GM10266 (cell line): ENCODE measurements at regions not wholly inside any gene's neighbourhood (a gene's known extent, or its start where the extent isn't known, plus 50 kb on each side); places are given as distances from the start of the nearest gene placed in this dataset.
"Not testable (repeated sequence)": the region's sequence is repeated elsewhere in the genome, so short reads cannot be mapped to it uniquely, and the experiment has no call there.

Experiments used
- DNase-seq: peaks from one replicate; pipeline ENCODE4 v3.0.0; 2012; ENCODE audit errors: extremely low spot score
- TF ChIP-seq, protein P1 (sequence below): IDR thresholded peaks from 2 replicates; pipeline ENCODE4 v1.5.1; 2012; ENCODE audit warnings: mild to moderate bottlenecking, low read depth; ENCODE audit not compliant: control insufficient read depth, insufficient read depth; ENCODE audit errors: missing control alignments

DNA sequence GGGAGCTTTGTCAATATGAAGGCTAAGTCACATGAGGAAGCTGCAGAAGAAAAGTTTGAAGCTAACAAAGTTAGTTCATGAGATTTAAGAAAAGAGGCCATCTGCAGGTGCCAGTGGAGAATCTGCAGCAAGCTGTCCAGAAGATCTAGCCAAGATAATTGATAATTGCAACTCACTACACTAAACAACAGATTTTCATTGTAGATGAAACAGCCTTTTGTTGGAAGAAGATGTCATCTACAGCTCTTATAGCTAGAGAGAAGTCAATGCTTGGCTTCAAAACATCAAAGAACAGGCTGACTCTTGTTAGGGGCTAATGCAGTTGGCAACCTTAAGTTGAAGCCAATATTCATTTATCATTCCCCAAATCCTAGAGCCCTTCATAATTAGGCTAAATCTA, 83.7 kb downstream of the RIN2 start:
- TF ChIP-seq, protein P1, sequence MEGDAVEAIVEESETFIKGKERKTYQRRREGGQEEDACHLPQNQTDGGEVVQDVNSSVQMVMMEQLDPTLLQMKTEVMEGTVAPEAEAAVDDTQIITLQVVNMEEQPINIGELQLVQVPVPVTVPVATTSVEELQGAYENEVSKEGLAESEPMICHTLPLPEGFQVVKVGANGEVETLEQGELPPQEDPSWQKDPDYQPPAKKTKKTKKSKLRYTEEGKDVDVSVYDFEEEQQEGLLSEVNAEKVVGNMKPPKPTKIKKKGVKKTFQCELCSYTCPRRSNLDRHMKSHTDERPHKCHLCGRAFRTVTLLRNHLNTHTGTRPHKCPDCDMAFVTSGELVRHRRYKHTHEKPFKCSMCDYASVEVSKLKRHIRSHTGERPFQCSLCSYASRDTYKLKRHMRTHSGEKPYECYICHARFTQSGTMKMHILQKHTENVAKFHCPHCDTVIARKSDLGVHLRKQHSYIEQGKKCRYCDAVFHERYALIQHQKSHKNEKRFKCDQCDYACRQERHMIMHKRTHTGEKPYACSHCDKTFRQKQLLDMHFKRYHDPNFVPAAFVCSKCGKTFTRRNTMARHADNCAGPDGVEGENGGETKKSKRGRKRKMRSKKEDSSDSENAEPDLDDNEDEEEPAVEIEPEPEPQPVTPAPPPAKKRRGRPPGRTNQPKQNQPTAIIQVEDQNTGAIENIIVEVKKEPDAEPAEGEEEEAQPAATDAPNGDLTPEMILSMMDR, result no peak
- DNase-seq, result no peak

DNA sequence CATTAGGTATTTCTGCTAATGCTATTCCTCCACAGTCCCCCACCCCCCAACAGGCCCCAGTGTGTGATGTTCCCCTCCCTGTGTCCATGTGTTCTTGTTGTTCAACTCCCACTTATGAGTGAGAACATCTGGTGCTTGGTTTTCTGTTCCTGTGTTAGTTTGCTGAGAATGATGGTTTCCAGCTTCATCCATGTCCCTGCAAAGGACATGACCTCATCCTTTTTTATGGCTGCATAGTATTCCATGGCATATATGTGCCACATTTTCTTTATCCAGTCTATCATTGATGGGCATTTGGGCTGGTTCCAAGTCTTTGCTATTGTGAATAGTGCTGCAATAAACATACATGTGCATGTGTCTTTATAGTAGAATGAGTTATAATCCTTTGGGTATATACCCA, 86.8 kb downstream of the RIN2 start:
- not testable (repeated sequence) for DNase-seq

DNA sequence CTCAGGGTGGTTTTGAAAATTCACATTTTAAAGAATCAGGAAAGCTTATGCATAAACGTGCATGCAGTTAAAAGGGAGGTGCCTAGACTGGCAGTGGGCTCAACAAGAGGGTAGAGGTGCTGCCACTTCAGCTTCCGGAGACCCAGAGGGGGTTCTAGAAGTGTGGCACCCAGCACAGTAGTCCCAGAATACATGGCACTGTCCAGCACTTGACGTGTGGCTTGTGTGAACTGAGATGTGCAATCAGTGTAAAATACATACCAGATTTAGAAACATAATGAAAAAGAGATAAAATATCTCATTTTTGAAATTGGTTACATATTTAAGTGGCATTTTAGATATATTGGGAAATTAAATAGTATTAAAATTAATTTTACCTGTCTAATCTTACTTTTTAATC, 89.3 kb downstream of the RIN2 start:
- no peak for DNase-seq
- TF ChIP-seq, protein P1, result no peak

DNA sequence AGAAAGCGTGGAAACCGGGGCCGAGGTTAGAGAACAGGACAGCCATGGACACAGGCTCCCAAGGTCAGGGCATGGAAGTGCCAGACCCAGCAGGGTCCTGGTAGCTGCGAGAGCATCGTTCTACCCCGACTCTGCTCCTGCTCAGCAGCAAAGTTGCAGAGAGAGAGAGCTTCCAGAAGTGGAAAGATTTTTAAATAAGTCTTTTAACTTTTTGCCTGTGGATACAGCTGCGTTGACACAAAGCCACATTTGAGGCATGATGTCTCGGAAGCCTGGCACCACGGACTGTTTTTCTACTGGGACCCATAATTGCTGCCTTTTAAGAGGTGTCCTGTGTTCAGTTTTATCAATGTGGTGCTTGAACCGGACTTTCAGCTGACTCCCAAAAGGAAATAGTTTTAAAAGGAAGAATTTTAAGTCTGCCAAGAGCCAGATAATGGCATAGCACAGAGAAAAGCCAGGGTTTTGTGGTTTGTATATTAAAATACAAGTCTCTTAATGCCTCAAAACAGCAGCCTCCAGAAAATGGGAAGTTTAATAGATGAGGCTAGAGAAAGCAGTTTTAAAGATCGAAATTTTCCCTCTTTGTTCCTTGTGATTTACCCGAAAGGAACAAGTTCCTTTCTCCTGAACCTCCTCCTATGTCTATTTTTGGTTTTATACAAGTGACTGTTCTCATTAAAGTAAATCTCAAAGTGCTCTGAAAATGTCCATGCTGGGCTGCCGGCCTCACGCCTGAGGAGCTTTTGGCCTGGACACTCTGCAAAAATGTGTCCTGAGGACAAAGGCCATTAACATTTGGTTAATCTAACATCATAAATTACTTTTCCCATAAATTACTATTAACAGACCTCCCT, 91.5 kb downstream of the RIN2 start:
- TF ChIP-seq, protein P1, result no peak
- no peak for DNase-seq

DNA sequence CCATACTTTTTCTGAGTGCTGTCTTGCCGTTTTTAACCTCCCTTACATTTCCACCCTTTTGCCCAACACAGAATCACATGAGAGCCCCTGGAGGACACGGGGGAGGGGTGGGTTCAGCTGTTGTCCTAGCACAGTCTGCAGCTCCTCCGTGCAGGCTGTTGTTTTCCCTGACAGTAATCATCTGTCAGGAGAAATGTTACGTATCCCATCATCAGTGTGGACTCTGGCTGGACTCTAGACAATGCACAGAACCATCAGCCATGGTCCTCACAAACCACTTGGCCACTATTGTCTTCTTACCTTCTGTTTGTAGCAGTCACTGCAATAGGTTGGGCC, 92.1 kb downstream of the RIN2 start:
- TF ChIP-seq, protein P1, result no peak
- DNase-seq, result no peak

DNA sequence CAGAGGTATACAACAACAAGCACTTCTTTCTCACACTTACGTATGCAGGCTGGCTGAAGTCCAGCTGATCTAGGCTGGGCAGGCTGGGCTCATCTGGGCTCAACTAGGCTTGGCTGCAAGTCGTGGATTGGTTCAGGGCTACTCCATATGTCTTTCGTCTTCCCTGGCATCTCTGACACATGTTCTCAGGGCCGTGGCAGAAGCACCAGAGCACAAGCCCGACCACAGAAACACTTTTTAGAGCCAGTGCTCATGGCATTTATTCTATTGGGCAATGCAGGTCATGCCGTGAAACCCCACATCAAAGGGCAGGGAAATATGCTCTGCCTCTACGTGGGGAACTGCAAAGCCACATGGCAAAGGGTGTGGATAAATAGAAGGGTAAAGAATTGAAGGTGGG, 93.8 kb downstream of the RIN2 start:
- TF ChIP-seq, protein P1, result no peak
- DNase-seq, result no peak

DNA sequence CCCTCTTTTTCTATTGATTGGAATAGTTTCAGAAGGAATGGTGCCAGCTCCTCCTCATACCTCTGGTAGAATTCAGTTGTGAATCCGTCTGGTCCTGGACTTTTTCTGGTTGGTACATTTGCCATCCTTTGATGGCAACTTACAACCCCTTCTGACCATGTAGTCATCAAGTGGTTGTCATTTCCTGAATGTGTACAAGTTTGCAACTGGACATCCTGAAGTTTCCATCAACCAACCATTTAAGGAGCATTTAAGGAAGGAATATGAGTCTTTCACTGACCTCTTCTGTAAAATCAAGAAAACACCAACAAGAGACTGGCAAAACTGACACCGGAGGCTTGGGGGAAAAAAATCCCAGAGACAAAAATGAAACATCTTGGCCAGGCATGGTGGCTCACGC, 97.4 kb downstream of the RIN2 start:
- no peak for DNase-seq
- TF ChIP-seq, protein P1, result no peak
